ENCODE measurements at regions not wholly inside any gene's neighbourhood (a gene's known extent, or its start where the extent isn't known, plus 50 kb on each side); places are given as distances from the start of the nearest gene placed in this dataset.

GRCh38 chrX:2582667-2583066 is 81.9 kb upstream of the DHRSX start:
- H3K27me3 ChIP-seq (ENCODE audit: control insufficient read depth in 4 of 4, insufficient read depth in 4 of 4, low read length in 3 of 4) = peaks cover 0 to 7% (median 4%) of the 10 kb centered on the region in 4 donors
- WGBS = 21% methylated on average over 8 of the region's 8 CpGs
- DNase-seq (ENCODE audit: low spot score) = no peak
- no peak overlapping the region for H3K9ac ChIP-seq (ENCODE audit: low read depth in 1 of 2, low read length in 2 of 2)
- H3K36me3 ChIP-seq (ENCODE audit: control insufficient read depth in 4 of 4, insufficient read depth in 3 of 4, low read depth in 1 of 4, low read length in 3 of 4) = no peaks in the 10 kb centered on the region
- H3K9me3 ChIP-seq (ENCODE audit: control insufficient read depth in 4 of 4, low read length in 3 of 4) = no peaks in the 10 kb centered on the region
- H3K27ac ChIP-seq (ENCODE audit: low read depth in 1 of 2, low read length in 2 of 2) = no peak overlapping the region
- no peak for TF ChIP-seq FOXA2 (IDR thresholded peaks at IDR 0.05)
- TF ChIP-seq RAD21 (IDR thresholded peaks at IDR 0.05) = no peak
- no peak for TF ChIP-seq MAX (IDR thresholded peaks at IDR 0.05)
- TF ChIP-seq REST (IDR thresholded peaks at IDR 0.05) = no peak
- TF ChIP-seq TAF1 (conservative IDR thresholded peaks at IDR 0.05) = no peak
- TF ChIP-seq NR2F2 (IDR thresholded peaks at IDR 0.05) = no peak
- TF ChIP-seq ZBTB33 (IDR thresholded peaks at IDR 0.05) = no peak
- TF ChIP-seq HNF4A (conservative IDR thresholded peaks at IDR 0.05) = no peak
- TF ChIP-seq EGR1 (IDR thresholded peaks at IDR 0.05; ENCODE audit: low read depth in 2 of 2) = no peak
- TF ChIP-seq YY1 (IDR thresholded peaks at IDR 0.05) = no peak
- no peak for TF ChIP-seq ATF3 (IDR thresholded peaks at IDR 0.05)
- no peak for TF ChIP-seq GABPA (IDR thresholded peaks at IDR 0.05 in 1 of 2, conservative IDR thresholded peaks at IDR 0.05 in 1 of 2)
- no peak for TF ChIP-seq CTCF (IDR thresholded peaks at IDR 0.05; ENCODE audit: low read depth, low read length, missing input control)
- TF ChIP-seq HNF4G (IDR thresholded peaks at IDR 0.05) = no peak
- TF ChIP-seq RXRA (IDR thresholded peaks at IDR 0.05) = no peak
- H3K4me1 ChIP-seq (ENCODE audit: control insufficient read depth in 4 of 4, insufficient read depth in 4 of 4, low read length in 3 of 4) = peaks cover 0 to 3% (median under 1%) of the 10 kb centered on the region in 4 donors
- no peak overlapping the region for H3K4me3 ChIP-seq (ENCODE audit: low read depth in 1 of 3, low read length in 3 of 3)

- no peak for DNase-seq (ENCODE audit: low spot score)
- TF ChIP-seq FOXA1 (IDR thresholded peaks at IDR 0.05) = no peak
- no peak for TF ChIP-seq REST (IDR thresholded peaks at IDR 0.05)
- no peak for TF ChIP-seq FOXA2 (IDR thresholded peaks at IDR 0.05)
- no peak for TF ChIP-seq RXRA (IDR thresholded peaks at IDR 0.05)
- no peak for TF ChIP-seq ZBTB33 (IDR thresholded peaks at IDR 0.05)
- no peak for TF ChIP-seq ATF3 (IDR thresholded peaks at IDR 0.05)
Observed at GRCh38 chrX:2581296-2581695, 80.5 kb upstream of the DHRSX start.

More at GRCh38 chrX:2581296-2581695, 80.5 kb upstream of the DHRSX start:
- 93% methylated on average over 4 of the region's 4 CpGs for WGBS
- H3K4me3 ChIP-seq (ENCODE audit: low read depth in 1 of 3, low read length in 3 of 3) = no peak overlapping the region
- H3K9me3 ChIP-seq (ENCODE audit: control insufficient read depth in 4 of 4, low read length in 3 of 4) = no peaks in the 10 kb centered on the region
- peaks cover 0 to 7% (median 4%) of the 10 kb centered on the region in 4 donors for H3K27me3 ChIP-seq (ENCODE audit: control insufficient read depth in 4 of 4, insufficient read depth in 4 of 4, low read length in 3 of 4)
- no peaks in the 10 kb centered on the region for H3K36me3 ChIP-seq (ENCODE audit: control insufficient read depth in 4 of 4, insufficient read depth in 3 of 4, low read depth in 1 of 4, low read length in 3 of 4)
- no peak overlapping the region for H3K9ac ChIP-seq (ENCODE audit: low read depth in 1 of 2, low read length in 2 of 2)
- no peak overlapping the region for H3K27ac ChIP-seq (ENCODE audit: low read depth in 1 of 2, low read length in 2 of 2)
- H3K4me1 ChIP-seq (ENCODE audit: control insufficient read depth in 4 of 4, insufficient read depth in 4 of 4, low read length in 3 of 4) = peaks cover 0 to 3% (median under 1%) of the 10 kb centered on the region in 4 donors

Data from liver (tissue), 8 donors.